ENCODE measurements at regions not wholly inside any gene's neighbourhood (a gene's known extent, or its start where the extent isn't known, plus 50 kb on each side); places are given as distances from the start of the nearest gene placed in this dataset.
"Not testable (repeated sequence)": the region's sequence is repeated elsewhere in the genome, so short reads cannot be mapped to it uniquely, and the experiment has no call there.

- Histone ChIP-seq H3K4me1 (ENCODE audit: control insufficient read depth in 1 of 2, insufficient read depth in 2 of 2, low read length in 2 of 2) (no peaks in the 10 kb centered on the region), H3K9me3 (ENCODE audit: control insufficient read depth in 1 of 2, low read length in 2 of 2) (no peaks in the 10 kb centered on the region), H3K4me3 (ENCODE audit: low read depth in 1 of 2, low read length in 2 of 2) (no peak overlapping the region), H3K27me3 (ENCODE audit: low read depth, low read length) (no peaks in the 10 kb centered on the region), H3K27ac (ENCODE audit: low read length) (no peak overlapping the region), H3K36me3 (ENCODE audit: control insufficient read depth in 1 of 2, insufficient read depth in 2 of 2, low read length in 2 of 2) (no peaks in the 10 kb centered on the region)
These were observed 103.1 kb upstream of the MYO10 start for GRCh38 chr5:17039170-17039569.

GRCh38 chr5:17042041-17042440, 106.0 kb upstream of the MYO10 start:
- Histone ChIP-seq H3K4me1 (ENCODE audit: control insufficient read depth in 1 of 2, insufficient read depth in 2 of 2, low read length in 2 of 2) (no peaks in the 10 kb centered on the region), H3K4me3 (ENCODE audit: low read depth in 1 of 2, low read length in 2 of 2) (no peak overlapping the region), H3K27ac (ENCODE audit: low read length) (no peak overlapping the region), H3K9me3 (ENCODE audit: control insufficient read depth in 1 of 2, low read length in 2 of 2) (no peaks in the 10 kb centered on the region), H3K27me3 (ENCODE audit: low read depth, low read length) (no peaks in the 10 kb centered on the region), H3K36me3 (ENCODE audit: control insufficient read depth in 1 of 2, insufficient read depth in 2 of 2, low read length in 2 of 2) (no peaks in the 10 kb centered on the region)

- Histone ChIP-seq H3K9me3 (ENCODE audit: control insufficient read depth in 1 of 2, low read length in 2 of 2) (no peaks in the 10 kb centered on the region), H3K27me3 (ENCODE audit: low read depth, low read length) (no peaks in the 10 kb centered on the region), H3K4me3 (ENCODE audit: low read depth in 1 of 2, low read length in 2 of 2) (no peak overlapping the region), H3K4me1 (ENCODE audit: control insufficient read depth in 1 of 2, insufficient read depth in 2 of 2, low read length in 2 of 2) (no peaks in the 10 kb centered on the region), H3K36me3 (ENCODE audit: control insufficient read depth in 1 of 2, insufficient read depth in 2 of 2, low read length in 2 of 2) (no peaks in the 10 kb centered on the region), H3K27ac (ENCODE audit: low read length) (no peak overlapping the region)
These were observed 110.2 kb upstream of the MYO10 start for GRCh38 chr5:17046320-17046719.

GRCh38 chr5:17050236-17050635, 114.1 kb upstream of the MYO10 start:
- no peaks in the 10 kb centered on the region for H3K36me3 ChIP-seq (ENCODE audit: control insufficient read depth in 1 of 2, insufficient read depth in 2 of 2, low read length in 2 of 2)
- H3K27me3 ChIP-seq (ENCODE audit: low read depth, low read length), result no peaks in the 10 kb centered on the region
- no peak overlapping the region for H3K27ac ChIP-seq (ENCODE audit: low read length)
- H3K4me3 ChIP-seq (ENCODE audit: low read depth in 1 of 2, low read length in 2 of 2), result no peak overlapping the region
- H3K9me3 ChIP-seq (ENCODE audit: control insufficient read depth in 1 of 2, low read length in 2 of 2), result no peaks in the 10 kb centered on the region
- no peaks in the 10 kb centered on the region for H3K4me1 ChIP-seq (ENCODE audit: control insufficient read depth in 1 of 2, insufficient read depth in 2 of 2, low read length in 2 of 2)

- no peaks in the 10 kb centered on the region for H3K9me3 ChIP-seq (ENCODE audit: control insufficient read depth in 1 of 2, low read length in 2 of 2)
- no peak overlapping the region for H3K4me3 ChIP-seq (ENCODE audit: low read depth in 1 of 2, low read length in 2 of 2)
- no peaks in the 10 kb centered on the region for H3K36me3 ChIP-seq (ENCODE audit: control insufficient read depth in 1 of 2, insufficient read depth in 2 of 2, low read length in 2 of 2)
- no peak overlapping the region for H3K27ac ChIP-seq (ENCODE audit: low read length)
- H3K4me1 ChIP-seq (ENCODE audit: control insufficient read depth in 1 of 2, insufficient read depth in 2 of 2, low read length in 2 of 2), result no peaks in the 10 kb centered on the region
- H3K27me3 ChIP-seq (ENCODE audit: low read depth, low read length), result no peaks in the 10 kb centered on the region
These were observed 118.8 kb upstream of the MYO10 start for GRCh38 chr5:17054911-17055310.

GRCh38 chr5:17056141-17056631, 120.1 kb upstream of the MYO10 start:
- H3K36me3 ChIP-seq (ENCODE audit: control insufficient read depth in 1 of 2, insufficient read depth in 2 of 2, low read length in 2 of 2), result no peaks in the 10 kb centered on the region
- no peak overlapping the region for H3K4me3 ChIP-seq (ENCODE audit: low read depth in 1 of 2, low read length in 2 of 2)
- no peak overlapping the region for H3K27ac ChIP-seq (ENCODE audit: low read length)
- H3K4me1 ChIP-seq (ENCODE audit: control insufficient read depth in 1 of 2, insufficient read depth in 2 of 2, low read length in 2 of 2), result no peaks in the 10 kb centered on the region
- H3K9me3 ChIP-seq (ENCODE audit: control insufficient read depth in 1 of 2, low read length in 2 of 2), result no peaks in the 10 kb centered on the region
- no peaks in the 10 kb centered on the region for H3K27me3 ChIP-seq (ENCODE audit: low read depth, low read length)

- Histone ChIP-seq H3K27me3 (ENCODE audit: low read depth, low read length) (no peaks in the 10 kb centered on the region), H3K9me3 (ENCODE audit: control insufficient read depth in 1 of 2, low read length in 2 of 2) (no peaks in the 10 kb centered on the region), H3K27ac (ENCODE audit: low read length) (no peak overlapping the region), H3K36me3 (ENCODE audit: control insufficient read depth in 1 of 2, insufficient read depth in 2 of 2, low read length in 2 of 2) (no peaks in the 10 kb centered on the region), H3K4me1 (ENCODE audit: control insufficient read depth in 1 of 2, insufficient read depth in 2 of 2, low read length in 2 of 2) (no peaks in the 10 kb centered on the region), H3K4me3 (ENCODE audit: low read depth in 1 of 2, low read length in 2 of 2) (no peak overlapping the region)
These were observed 122.3 kb upstream of the MYO10 start for GRCh38 chr5:17058438-17058837.

- no peaks in the 10 kb centered on the region for H3K36me3 ChIP-seq (ENCODE audit: control insufficient read depth in 1 of 2, insufficient read depth in 2 of 2, low read length in 2 of 2)
- no peaks in the 10 kb centered on the region for H3K4me1 ChIP-seq (ENCODE audit: control insufficient read depth in 1 of 2, insufficient read depth in 2 of 2, low read length in 2 of 2)
- no peaks in the 10 kb centered on the region for H3K27me3 ChIP-seq (ENCODE audit: low read depth, low read length)
- H3K4me3 ChIP-seq (ENCODE audit: low read depth in 1 of 2, low read length in 2 of 2), result no peak overlapping the region
- no peaks in the 10 kb centered on the region for H3K9me3 ChIP-seq (ENCODE audit: control insufficient read depth in 1 of 2, low read length in 2 of 2)
- H3K27ac ChIP-seq (ENCODE audit: low read length), result no peak overlapping the region
These were observed 125.9 kb upstream of the MYO10 start for GRCh38 chr5:17061973-17062470.

- H3K27ac ChIP-seq (ENCODE audit: low read length); H3K36me3 ChIP-seq (ENCODE audit: control insufficient read depth in 1 of 2, insufficient read depth in 2 of 2, low read length in 2 of 2); H3K9me3 ChIP-seq (ENCODE audit: control insufficient read depth in 1 of 2, low read length in 2 of 2); H3K4me1 ChIP-seq (ENCODE audit: control insufficient read depth in 1 of 2, insufficient read depth in 2 of 2, low read length in 2 of 2); H3K4me3 ChIP-seq (ENCODE audit: low read depth in 1 of 2, low read length in 2 of 2); H3K27me3 ChIP-seq (ENCODE audit: low read depth, low read length): not testable (repeated sequence)
These were observed 126.7 kb upstream of the MYO10 start for GRCh38 chr5:17062741-17063140.

GRCh38 chr5:17064241-17064640, 128.2 kb upstream of the MYO10 start:
- Histone ChIP-seq H3K9me3 (ENCODE audit: control insufficient read depth in 1 of 2, low read length in 2 of 2) (no peaks in the 10 kb centered on the region), H3K27me3 (ENCODE audit: low read depth, low read length) (no peaks in the 10 kb centered on the region), H3K4me3 (ENCODE audit: low read depth in 1 of 2, low read length in 2 of 2) (no peak overlapping the region), H3K36me3 (ENCODE audit: control insufficient read depth in 1 of 2, insufficient read depth in 2 of 2, low read length in 2 of 2) (no peaks in the 10 kb centered on the region), H3K4me1 (ENCODE audit: control insufficient read depth in 1 of 2, insufficient read depth in 2 of 2, low read length in 2 of 2) (no peaks in the 10 kb centered on the region), H3K27ac (ENCODE audit: low read length) (no peak overlapping the region)

- H3K4me1 ChIP-seq (ENCODE audit: control insufficient read depth in 1 of 2, insufficient read depth in 2 of 2, low read length in 2 of 2), result no peaks in the 10 kb centered on the region
- H3K27me3 ChIP-seq (ENCODE audit: low read depth, low read length), result peaks cover 4% of the 10 kb centered on the region
- H3K27ac ChIP-seq (ENCODE audit: low read length), result no peak overlapping the region
- no peak overlapping the region for H3K4me3 ChIP-seq (ENCODE audit: low read depth in 1 of 2, low read length in 2 of 2)
- no peaks in the 10 kb centered on the region for H3K36me3 ChIP-seq (ENCODE audit: control insufficient read depth in 1 of 2, insufficient read depth in 2 of 2, low read length in 2 of 2)
- no peaks in the 10 kb centered on the region for H3K9me3 ChIP-seq (ENCODE audit: control insufficient read depth in 1 of 2, low read length in 2 of 2)
These were observed 129.4 kb upstream of the MYO10 start for GRCh38 chr5:17065458-17065857.

- H3K4me3 ChIP-seq (ENCODE audit: low read depth in 1 of 2, low read length in 2 of 2); H3K27me3 ChIP-seq (ENCODE audit: low read depth, low read length); H3K36me3 ChIP-seq (ENCODE audit: control insufficient read depth in 1 of 2, insufficient read depth in 2 of 2, low read length in 2 of 2); H3K9me3 ChIP-seq (ENCODE audit: control insufficient read depth in 1 of 2, low read length in 2 of 2); H3K27ac ChIP-seq (ENCODE audit: low read length); H3K4me1 ChIP-seq (ENCODE audit: control insufficient read depth in 1 of 2, insufficient read depth in 2 of 2, low read length in 2 of 2): not testable (repeated sequence)
These were observed 129.9 kb upstream of the MYO10 start for GRCh38 chr5:17066026-17066425.
